GM23338 (cell line): ENCODE measurements at regions not wholly inside any gene's neighbourhood (a gene's known extent, or its start where the extent isn't known, plus 50 kb on each side); places are given as distances from the start of the nearest gene placed in this dataset.

Source experiments
- ATAC-seq: fragments of 200-7000 bp; cut with Tn5 transposase; 3 replicates; pipeline ENCODE4 v1.9.1; 2020
- DNase-seq: peaks from one replicate; pipeline ENCODE4 v3.0.0-alpha.2; 2015; ENCODE audit warnings: low spot score
- H2AFZ ChIP-seq: fragments of 200-600 bp; sonication (generic); 2 replicates; pipeline ENCODE4 v1.8.0; 2016; ENCODE audit warnings: antibody characterized with exemption, mild to moderate bottlenecking, moderate library complexity
- H3F3A ChIP-seq: fragments of 200-600 bp; sonication (generic); replicated peaks from 2 replicates; pipeline ENCODE4 v1.8.0; 2017; ENCODE audit warnings: antibody characterized with exemption, mixed run types, low read depth
- H3K27ac ChIP-seq: fragments of 200-600 bp; sonication (generic); 2 replicates; pipeline ENCODE4 v1.6.1; 2016; ENCODE audit warnings: low read depth
- H3K27me3 ChIP-seq: fragments of 200-600 bp; sonication (generic); 2 replicates; pipeline ENCODE4 v1.8.0; 2016; ENCODE audit warnings: mild to moderate bottlenecking, mixed run types, moderate library complexity; ENCODE audit not compliant: insufficient read depth
- H3K36me3 ChIP-seq: fragments of 200-600 bp; sonication (generic); 2 replicates; pipeline ENCODE4 v1.8.0; 2016; ENCODE audit warnings: mild to moderate bottlenecking; ENCODE audit not compliant: insufficient read depth
- H3K4me1 ChIP-seq: fragments of 200-600 bp; sonication (generic); 2 replicates; pipeline ENCODE4 v1.8.0; 2016; ENCODE audit warnings: mild to moderate bottlenecking, moderate library complexity; ENCODE audit not compliant: insufficient read depth
- H3K4me2 ChIP-seq: fragments of 200-600 bp; sonication (generic); 2 replicates; pipeline ENCODE4 v1.7.1; 2017; ENCODE audit warnings: mixed run types
- H3K4me3 ChIP-seq: fragments of 200-600 bp; sonication (generic); 2 replicates; pipeline ENCODE4 v1.6.1; 2016; ENCODE audit warnings: mixed run types
- H3K79me2 ChIP-seq: fragments of 200-600 bp; sonication (generic); replicated peaks from 2 replicates; pipeline ENCODE4 v1.8.0; 2017; ENCODE audit warnings: mild to moderate bottlenecking; ENCODE audit not compliant: insufficient read depth
- H3K9me2 ChIP-seq: fragments of 200-600 bp; sonication (generic); 2 replicates; pipeline ENCODE4 v1.8.0; 2017; ENCODE audit not compliant: insufficient read depth
- H4K20me1 ChIP-seq: fragments of 200-600 bp; sonication (generic); replicated peaks from 2 replicates; pipeline ENCODE4 v1.8.0; 2017; ENCODE audit warnings: mild to moderate bottlenecking; ENCODE audit not compliant: insufficient read depth
- H3K27ac Mint-ChIP-seq: 2 replicates; pipeline ENCODE4 v1.8.0; 2020; ENCODE audit warnings: inconsistent platforms, mild to moderate bottlenecking, moderate library complexity, mixed read lengths
- H3K27me3 Mint-ChIP-seq: 3 replicates; pipeline ENCODE4 v1.8.0; 2022; ENCODE audit warnings: low read depth, mild to moderate bottlenecking, moderate library complexity, mixed read lengths, inconsistent platforms; ENCODE audit not compliant: insufficient read depth, poor library complexity
- H3K36me3 Mint-ChIP-seq: 3 replicates; pipeline ENCODE4 v1.8.0; 2021; ENCODE audit warnings: low read depth, mild to moderate bottlenecking, inconsistent platforms, moderate library complexity, mixed read lengths
- H3K4me1 Mint-ChIP-seq: 3 replicates; pipeline ENCODE4 v1.8.0; 2020; ENCODE audit warnings: mild to moderate bottlenecking, inconsistent platforms, mixed read lengths
- H3K4me3 Mint-ChIP-seq: 3 replicates; pipeline ENCODE4 v1.8.0; 2021; ENCODE audit warnings: moderate library complexity, mild to moderate bottlenecking, inconsistent platforms, mixed read lengths
- H3K9me3 Mint-ChIP-seq: 3 replicates; pipeline ENCODE4 v1.8.0; 2020; ENCODE audit warnings: moderate library complexity, mild to moderate bottlenecking, inconsistent platforms, mixed read lengths
- CREB1 ChIP-seq: fragments of 250-450 bp; sonication (Bioruptor Pico); IDR thresholded peaks from 2 replicates; pipeline ENCODE4 v1.5.0; 2020; ENCODE audit warnings: low read depth, mild to moderate bottlenecking, moderate library complexity
- CTCF ChIP-seq, 2 experiments: fragments of 200-600 bp in 1 of 2; sonication (generic) in 1 of 2; conservative IDR thresholded peaks; 2 replicates each; pipeline versions ENCODE4 v1.5.1 to v1.6.1; 2016 to 2017; ENCODE audit warnings: antibody characterized with exemption in 2 of 2, low read depth in 2 of 2, mild to moderate bottlenecking in 2 of 2, moderate library complexity in 1 of 2
- EZH2 ChIP-seq: fragments of 200-600 bp; sonication (generic); IDR thresholded peaks from one replicate; pipeline ENCODE4 v1.8.0; 2017; ENCODE audit warnings: antibody characterized with exemption, mild to moderate bottlenecking, low read depth; ENCODE audit not compliant: unreplicated experiment
- EZH2phosphoT487 ChIP-seq: fragments of 200-600 bp; sonication (generic); IDR thresholded peaks from one replicate; pipeline ENCODE4 v1.8.1; 2018; ENCODE audit warnings: antibody characterized with exemption; ENCODE audit not compliant: unreplicated experiment
- JUNB ChIP-seq: IDR thresholded peaks from one replicate; pipeline ENCODE4 v1.6.1; 2016; ENCODE audit warnings: antibody characterized with exemption; ENCODE audit not compliant: unreplicated experiment
- NANOG ChIP-seq: IDR thresholded peaks from 2 replicates; pipeline ENCODE4 v1.6.1; 2016; ENCODE audit warnings: antibody characterized with exemption, borderline replicate concordance
- POLR2AphosphoS5 ChIP-seq: IDR thresholded peaks from 2 replicates; pipeline ENCODE4 v1.6.1; 2016; ENCODE audit warnings: antibody characterized with exemption, low read depth
- REST ChIP-seq: IDR thresholded peaks from one replicate; pipeline ENCODE4 v1.6.1; 2018; ENCODE audit warnings: antibody characterized with exemption; ENCODE audit not compliant: unreplicated experiment
- STAT1 ChIP-seq: IDR thresholded peaks from one replicate; pipeline ENCODE4 v1.6.1; 2016; ENCODE audit warnings: antibody characterized with exemption; ENCODE audit not compliant: unreplicated experiment
- ZNF114 ChIP-seq: fragments of 250-450 bp; sonication (Bioruptor Pico); IDR thresholded peaks from 2 replicates; pipeline ENCODE4 v1.5.0; 2020; ENCODE audit warnings: mild to moderate bottlenecking, moderate library complexity
- ZNF331 ChIP-seq: fragments of 250-450 bp; sonication (Bioruptor Pico); IDR thresholded peaks from 2 replicates; pipeline ENCODE4 v1.5.0; 2020; ENCODE audit warnings: low read depth, mild to moderate bottlenecking, moderate library complexity
- ZNF462 ChIP-seq: fragments of 250-450 bp; sonication (Bioruptor Pico); IDR thresholded peaks from 2 replicates; pipeline ENCODE4 v1.5.0; 2020; ENCODE audit warnings: mild to moderate bottlenecking, moderate library complexity
- TF ChIP-seq, protein P1 (sequence below): IDR thresholded peaks from 2 replicates; pipeline ENCODE4 v1.6.1; 2016; ENCODE audit warnings: antibody characterized with exemption

DNA sequence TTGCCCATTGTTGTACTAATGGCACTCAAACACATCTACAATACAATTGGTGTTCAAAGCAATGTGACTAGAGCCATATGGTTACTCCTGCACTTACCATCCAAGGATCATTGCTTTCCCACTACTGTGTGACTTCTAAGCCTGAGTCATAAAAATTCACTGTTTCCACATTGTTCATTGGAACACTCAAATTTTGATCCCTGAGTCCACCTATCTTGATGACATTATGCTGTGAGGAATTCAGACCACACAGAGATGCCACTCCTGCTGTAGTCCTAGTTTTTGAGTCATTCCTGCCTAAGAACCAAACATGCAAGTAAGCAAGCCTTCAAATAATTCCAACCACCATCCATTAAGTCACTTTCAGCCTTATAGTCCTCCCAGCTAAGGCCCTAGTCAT lies 176.2 kb downstream of the EFHB start:
- Mint-ChIP-seq H3K9me3 (0 out of 3 replicates have a peak, but pooled peaks cover 6% of the 10 kb centered on the region), H3K27me3 (no peaks in the 10 kb centered on the region), H3K27ac (no peak overlapping the region), H3K4me1 (peaks cover 8% of the 10 kb centered on the region), H3K4me3 (no peak overlapping the region), H3K36me3 (no peaks in the 10 kb centered on the region)
- TF ChIP-seq ZNF114 (CRISPR knock-in tag) (no peak), JUNB (no peak), REST (no peak), ZNF331 (CRISPR knock-in tag) (no peak), CREB1 (CRISPR knock-in tag) (no peak), STAT1 (no peak), POLR2AphosphoS5 (no peak), EZH2phosphoT487 (no peak), NANOG (no peak), EZH2 (no peak), ZNF462 (CRISPR knock-in tag) (no peak), CTCF (conservative IDR thresholded peaks at IDR 0.05; ENCODE audit: low read depth in 2 of 2) (no peak)
- TF ChIP-seq, protein P1, sequence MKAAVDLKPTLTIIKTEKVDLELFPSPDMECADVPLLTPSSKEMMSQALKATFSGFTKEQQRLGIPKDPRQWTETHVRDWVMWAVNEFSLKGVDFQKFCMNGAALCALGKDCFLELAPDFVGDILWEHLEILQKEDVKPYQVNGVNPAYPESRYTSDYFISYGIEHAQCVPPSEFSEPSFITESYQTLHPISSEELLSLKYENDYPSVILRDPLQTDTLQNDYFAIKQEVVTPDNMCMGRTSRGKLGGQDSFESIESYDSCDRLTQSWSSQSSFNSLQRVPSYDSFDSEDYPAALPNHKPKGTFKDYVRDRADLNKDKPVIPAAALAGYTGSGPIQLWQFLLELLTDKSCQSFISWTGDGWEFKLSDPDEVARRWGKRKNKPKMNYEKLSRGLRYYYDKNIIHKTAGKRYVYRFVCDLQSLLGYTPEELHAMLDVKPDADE, result no peak
- Histone ChIP-seq H3F3A (no peaks in the 10 kb centered on the region), H3K27ac (no peak overlapping the region), H3K27me3 (no peaks in the 10 kb centered on the region), H2AFZ (no peak overlapping the region), H3K4me3 (no peak overlapping the region), H3K79me2 (no peaks in the 10 kb centered on the region), H3K9me2 (no peaks in the 10 kb centered on the region; the same call in 1 of the 2 replicates), H3K4me1 (no peaks in the 10 kb centered on the region), H3K36me3 (no peaks in the 10 kb centered on the region), H4K20me1 (no peaks in the 10 kb centered on the region), H3K4me2 (no peak overlapping the region)
- no peak for DNase-seq
- no peak for ATAC-seq
